HG02943 (cell line): ENCODE measurements at regions not wholly inside any gene's neighbourhood (a gene's known extent, or its start where the extent isn't known, plus 50 kb on each side); places are given as distances from the start of the nearest gene placed in this dataset.
"Not testable (repeated sequence)": the region's sequence is repeated elsewhere in the genome, so short reads cannot be mapped to it uniquely, and the experiment has no call there.

ENCODE experiments used
- ATAC-seq: cut with Tn5 transposase; IDR thresholded peaks from one replicate; pipeline ENCODE4 v1.9.1; 2021; ENCODE audit warnings: mild to moderate bottlenecking, low read depth, moderate library complexity; ENCODE audit not compliant: unreplicated experiment

DNA sequence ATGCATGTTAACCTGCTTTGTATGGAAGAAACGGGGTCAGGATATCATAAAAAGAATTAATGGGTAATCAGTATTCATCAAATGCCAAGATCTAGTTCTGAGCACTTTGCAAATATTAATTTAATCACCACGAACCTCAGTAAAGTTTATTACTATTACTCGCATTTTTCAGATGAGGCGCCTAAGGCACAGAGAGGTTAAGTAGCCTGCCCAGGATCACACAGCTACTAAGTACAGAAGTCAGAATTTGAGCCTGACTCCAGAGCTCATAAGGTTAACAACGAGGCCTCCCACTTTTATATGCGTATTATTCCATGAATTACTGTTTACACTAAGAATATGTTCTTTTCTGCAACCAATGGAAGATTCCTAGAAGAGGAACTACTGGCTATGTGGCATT lies 109.6 kb upstream of the KLF13 start:
- ATAC-seq, result no peak

- no peak for ATAC-seq
Observed at GRCh38 chr15:31217566-31218270, 108.9 kb upstream of the KLF13 start.

DNA sequence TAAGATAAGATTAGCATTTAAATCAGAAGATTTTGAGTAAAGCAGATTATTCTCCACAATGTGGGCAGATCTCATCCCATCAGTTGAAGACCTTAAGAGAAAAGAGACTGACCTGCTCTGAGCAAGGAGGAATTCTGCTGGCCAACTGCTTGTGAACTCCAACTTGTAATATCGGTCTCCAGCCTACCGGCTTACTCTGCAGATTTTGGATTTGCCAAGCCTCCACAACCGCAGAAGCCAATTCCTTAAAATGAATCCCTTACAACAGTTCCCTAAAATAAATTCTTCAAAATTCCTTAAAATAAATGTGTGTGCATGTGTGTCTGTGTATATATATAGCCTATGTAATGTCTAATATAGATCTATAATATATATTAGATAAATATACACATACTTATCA lies 107.4 kb upstream of the KLF13 start:
- ATAC-seq, result no peak

- no peak for ATAC-seq
Observed at GRCh38 chr15:31221936-31222515, 104.6 kb upstream of the KLF13 start.

- ATAC-seq, result no peak
Observed at GRCh38 chr15:31222773-31223341, 103.8 kb upstream of the KLF13 start.

DNA sequence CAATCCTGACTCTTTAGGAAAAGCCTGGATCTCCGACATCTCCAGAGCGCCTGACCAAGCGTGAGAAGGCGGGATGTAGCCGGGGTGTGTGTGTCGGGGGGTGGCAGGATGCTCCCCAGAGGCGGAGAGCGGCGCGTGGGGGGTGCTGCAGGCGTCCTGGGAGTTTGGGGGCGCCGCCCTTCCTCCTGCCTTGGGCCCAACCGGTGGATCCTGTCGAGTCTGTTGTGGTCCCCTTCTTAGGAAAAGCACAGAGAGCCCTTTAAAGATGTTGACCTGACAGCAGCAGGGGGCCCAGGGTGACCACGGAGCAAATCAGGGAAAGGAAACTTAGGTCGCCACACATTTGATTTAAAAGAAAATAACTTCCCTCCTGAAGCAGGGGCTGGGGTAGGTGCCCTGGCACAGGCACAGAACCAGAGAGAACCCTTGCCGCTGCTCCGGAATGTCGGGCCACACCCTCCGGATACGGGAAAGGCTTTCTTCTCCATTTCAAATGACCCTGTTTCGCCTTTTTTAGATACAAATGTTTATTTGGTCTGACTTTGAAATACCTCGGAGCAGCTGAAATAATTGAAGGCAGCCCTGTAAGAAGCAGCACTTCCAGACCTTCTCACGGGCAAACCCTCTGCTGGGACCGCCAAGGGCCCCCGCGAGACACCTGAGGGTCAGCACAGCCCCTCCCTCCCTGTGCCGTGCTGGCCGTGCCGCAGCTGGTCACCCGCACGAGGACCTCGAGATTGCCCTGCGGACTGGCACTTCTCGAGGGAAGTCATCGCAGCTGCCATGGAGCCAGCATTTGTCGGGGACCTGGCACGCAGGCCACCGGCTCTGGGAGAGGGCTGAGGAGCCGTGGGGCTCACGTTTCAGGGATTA lies 102.9 kb upstream of the KLF13 start:
- ATAC-seq, result no peak

- not testable (repeated sequence) for ATAC-seq
Observed at GRCh38 chr15:31224661-31225060, 102.0 kb upstream of the KLF13 start.

GRCh38 chr15:31225356-31225955 lies 101.2 kb upstream of the KLF13 start:
- ATAC-seq, result no peak

DNA sequence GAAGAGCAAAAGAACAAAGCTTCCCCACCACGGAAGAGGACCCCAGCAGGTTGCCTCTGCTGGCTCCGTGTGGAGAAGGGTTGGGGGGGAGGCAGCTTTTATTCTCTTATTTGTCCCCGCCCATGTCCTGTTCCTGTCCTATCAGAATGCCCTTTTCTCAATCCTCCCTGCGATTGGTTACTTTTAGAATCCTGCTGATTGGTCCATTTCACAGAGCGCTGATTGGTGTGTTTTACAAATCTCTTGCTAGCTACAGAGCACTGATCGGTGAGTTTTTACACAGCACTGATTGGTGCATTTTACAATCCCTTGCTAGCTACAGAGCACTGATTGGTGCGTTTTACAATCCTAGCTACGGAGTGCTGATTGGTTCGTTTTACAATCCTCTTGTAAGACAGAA lies 100.6 kb upstream of the KLF13 start:
- ATAC-seq, result no peak

- no peak for ATAC-seq
Observed at GRCh38 chr15:31227235-31227634, 99.4 kb upstream of the KLF13 start.

DNA sequence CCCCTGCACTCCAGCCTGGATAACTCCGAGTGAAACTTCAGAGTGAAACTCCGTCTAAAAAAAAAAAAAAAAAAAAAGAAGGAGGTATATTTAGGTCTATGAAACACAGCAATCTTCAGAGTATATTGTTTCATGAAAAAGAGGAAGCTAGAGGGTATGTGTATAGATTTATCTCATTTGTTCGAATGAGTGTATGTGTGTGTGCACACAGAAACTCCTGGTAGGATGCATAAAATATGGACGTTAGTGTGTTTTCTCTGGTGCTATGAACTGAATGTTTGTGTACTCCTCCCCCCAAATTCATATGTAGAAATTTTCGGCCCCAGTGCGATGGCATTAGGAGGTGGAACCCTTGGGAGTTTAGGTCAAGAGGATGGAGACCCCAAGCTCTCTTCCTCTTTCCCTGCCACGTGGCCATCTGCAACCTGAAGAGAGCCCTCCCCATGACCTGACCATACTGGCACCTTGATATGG lies 98.6 kb upstream of the KLF13 start:
- ATAC-seq, result no peak

- peak; percentile 57 for ATAC-seq
Observed at GRCh38 chr15:31228980-31229826, 97.4 kb upstream of the KLF13 start.

DNA sequence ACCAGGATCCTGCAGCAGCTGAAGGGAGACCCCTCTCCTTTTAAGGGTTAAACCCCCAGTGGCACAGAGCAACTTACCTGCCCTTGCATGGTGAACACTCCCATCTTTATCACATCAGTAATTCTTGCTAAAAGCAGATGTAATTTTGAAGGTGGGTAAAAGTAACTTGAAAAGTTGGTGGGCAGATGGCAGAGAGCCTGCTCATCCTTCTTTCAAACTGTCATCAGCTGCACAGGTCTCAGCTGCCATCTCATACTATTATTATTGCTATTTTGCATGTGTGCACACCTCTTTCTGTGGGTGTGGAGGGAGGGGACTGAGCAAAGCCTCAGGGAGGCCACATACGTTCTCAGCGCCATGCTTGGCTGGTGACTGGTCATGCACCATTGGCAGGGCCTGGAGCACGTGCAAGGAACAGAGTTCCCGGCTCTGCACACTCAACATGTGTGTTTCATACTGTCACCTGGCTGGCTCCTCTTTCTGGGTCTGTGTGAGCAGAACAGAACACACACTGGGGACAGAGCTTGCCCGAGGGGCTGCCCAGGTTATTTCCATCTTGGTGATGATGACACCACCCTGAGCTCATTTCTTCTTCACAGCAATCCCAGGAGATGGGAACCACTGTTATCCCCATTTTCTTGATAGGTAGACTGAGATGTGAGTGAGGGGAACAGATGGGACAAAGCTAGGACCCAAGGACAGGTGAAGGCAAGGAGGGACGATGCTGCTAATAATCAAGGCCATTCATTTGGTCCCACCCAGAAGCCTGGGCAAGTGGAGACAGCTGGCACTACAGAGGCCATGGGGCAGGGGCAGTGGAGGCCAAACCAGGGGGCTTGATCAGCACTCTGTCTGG lies 95.8 kb upstream of the KLF13 start:
- peak; percentile 85 for ATAC-seq

GRCh38 chr15:31234815-31235214 lies 91.8 kb upstream of the KLF13 start:
- no peak for ATAC-seq

DNA sequence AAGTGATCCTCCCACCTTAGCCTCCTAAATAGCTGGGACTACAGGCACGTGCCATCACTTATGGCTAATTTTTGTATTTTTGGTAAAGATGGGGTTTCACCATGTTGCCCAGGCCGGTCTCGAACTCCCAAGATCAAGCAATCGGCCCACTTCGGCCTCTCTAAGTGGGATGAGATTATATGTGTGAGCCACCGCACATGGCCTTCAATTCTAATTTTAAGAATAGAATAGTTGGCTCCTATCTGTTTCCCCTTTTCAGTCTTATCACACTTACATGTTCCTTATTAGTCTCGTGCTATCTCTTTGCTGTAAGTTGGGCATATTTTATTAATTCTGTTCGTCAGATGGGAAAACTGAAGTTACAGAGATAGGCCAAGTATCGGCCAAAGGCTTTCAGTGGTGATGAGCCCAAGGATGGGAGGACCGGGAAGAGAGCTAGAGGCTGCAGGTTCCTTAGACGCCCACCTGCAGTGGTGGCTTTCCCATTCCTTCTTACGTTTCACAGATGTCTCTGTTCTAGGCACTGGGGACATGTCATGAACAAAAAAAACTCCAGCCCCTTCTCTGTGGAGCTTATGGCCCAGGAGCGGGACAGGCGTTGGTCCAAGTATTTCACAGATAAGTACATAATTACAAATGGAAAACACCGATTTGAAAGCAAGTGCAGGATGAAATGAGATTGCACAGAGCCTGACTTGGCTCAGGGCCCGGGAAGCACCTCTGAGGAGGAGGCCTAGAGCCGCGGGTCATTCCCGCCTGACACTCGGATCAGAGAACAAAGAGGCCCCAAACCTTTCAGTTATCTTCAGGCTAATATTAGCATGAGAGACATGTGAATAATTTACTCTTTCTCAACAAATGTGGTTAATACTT lies 91.1 kb upstream of the KLF13 start:
- no peak for ATAC-seq

GRCh38 chr15:31236184-31237042 lies 90.2 kb upstream of the KLF13 start:
- no peak for ATAC-seq

DNA sequence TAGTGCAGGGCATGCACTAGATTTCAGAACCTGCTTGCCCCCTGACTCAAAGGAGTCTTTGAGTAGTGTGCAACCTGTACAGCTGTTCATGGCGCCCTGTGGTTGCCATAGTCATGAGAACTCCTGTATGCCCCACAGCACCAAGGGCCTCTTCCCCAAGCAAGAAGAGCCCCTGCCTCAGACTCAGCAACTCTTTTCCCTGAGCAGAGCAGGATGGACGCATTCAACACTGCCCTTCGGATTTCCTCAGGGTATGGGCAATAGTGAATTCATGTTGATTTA lies 89.7 kb upstream of the KLF13 start:
- no peak for ATAC-seq
